HepG2 (cell line): ENCODE measurements at regions not wholly inside any gene's neighbourhood (a gene's known extent, or its start where the extent isn't known, plus 50 kb on each side); places are given as distances from the start of the nearest gene placed in this dataset.

Experiments used
- ATAC-seq: fragments of 200-7000 bp; cut with Tn5 transposase; 3 replicates; pipeline ENCODE4 v1.9.1; 2020; ENCODE audit warnings: mild to moderate bottlenecking, moderate library complexity
- BruUV-seq: library from RNA; stranded (reverse); fragments of 400-500 nt; replicated peaks from 2 replicates; lab custom pipeline; 2021; lab: Mats Ljungman, UMichigan
- CTCF ChIA-PET: fragments of 300-600 bp; formaldehyde crosslinking; extraction: SDS; loops from one replicate; lab custom pipeline; 2021; ENCODE audit warnings: low total read pairs, inconsistent platforms, low intra/inter-chr PET ratio; lab: Yijun Ruan, JAX
- POLR2A ChIA-PET: fragments of 350-600 bp; sonication (Branson Sonifier 250); formaldehyde crosslinking; loops from one replicate; lab custom pipeline; 2020; ENCODE audit warnings: antibody characterized with exemption, inconsistent platforms; lab: Yijun Ruan, JAX
- DNase-seq: peaks from one replicate; pipeline ENCODE4 v3.0.0-alpha.2; 2015; ENCODE audit warnings: low spot score
- FAIRE-seq: peaks from 3 replicates; lab custom pipeline; 2011; peaks lifted over from hg19 to GRCh38; lab: Jason Lieb, UNC
- H2AFZ ChIP-seq: one replicate; pipeline ENCODE4 v1.6.1; 2011; ENCODE audit warnings: low read length, inconsistent platforms
- H3K27ac ChIP-seq: fragments of 300-600 bp; 3 replicates; pipeline ENCODE4 v1.8.0; 2011; ENCODE audit warnings: mixed run types, mild to moderate bottlenecking, mixed read lengths, low read length, inconsistent platforms; ENCODE audit not compliant: insufficient read depth; ENCODE audit errors: extremely low read length
- H3K27me3 ChIP-seq, 2 experiments: fragments of 200-600 bp in 1 of 2; 2 replicates in 1 of 2; 3 replicates in 1 of 2; pipeline versions ENCODE4 v1.6.0 to v1.8.0; 2011; ENCODE audit warnings: low read length in 2 of 2, mild to moderate bottlenecking in 2 of 2, moderate library complexity in 2 of 2, inconsistent platforms in 1 of 2; ENCODE audit not compliant: insufficient read depth in 2 of 2, control insufficient read depth in 1 of 2
- H3K36me3 ChIP-seq, 2 experiments: fragments of 200-600 bp in 1 of 2; replicated peaks in 1 of 2; 2 replicates in 1 of 2; 3 replicates in 1 of 2; pipeline versions ENCODE4 v1.5.1 to v1.8.0; 2011; ENCODE audit warnings: low read length in 2 of 2, inconsistent platforms in 1 of 2; ENCODE audit not compliant: insufficient read depth in 2 of 2, control insufficient read depth in 1 of 2
- H3K4me1 ChIP-seq: 2 replicates; pipeline ENCODE4 v1.5.1; 2012; ENCODE audit warnings: low read length, inconsistent platforms; ENCODE audit not compliant: insufficient read depth
- H3K4me2 ChIP-seq: 2 replicates; pipeline ENCODE4 v1.6.0; 2011; ENCODE audit warnings: low read depth, low read length, inconsistent platforms
- H3K4me3 ChIP-seq, 3 experiments: fragments of 200-600 bp in 1 of 3; sonication (generic), shearing (Covaris generic) in 1 of 3; replicated peaks in 1 of 3; 2 replicates each; pipeline ENCODE4 v1.5.1; 2011 to 2016; ENCODE audit warnings: low read length in 3 of 3, inconsistent platforms in 2 of 3, low read depth in 2 of 3, mild to moderate bottlenecking in 2 of 3, control low read depth in 1 of 3, mixed read lengths in 1 of 3; ENCODE audit not compliant: insufficient read depth in 1 of 3
- H3K79me2 ChIP-seq: one replicate; pipeline ENCODE4 v1.6.1; 2011; ENCODE audit warnings: low read length, inconsistent platforms; ENCODE audit not compliant: insufficient read depth
- H3K9ac ChIP-seq: 2 replicates; pipeline ENCODE4 v1.6.0; 2011; ENCODE audit warnings: mild to moderate bottlenecking, low read depth, low read length, inconsistent platforms; ENCODE audit not compliant: insufficient read depth
- H3K9me3 ChIP-seq: 2 replicates; pipeline ENCODE4 v1.5.1; 2012; ENCODE audit warnings: mild to moderate bottlenecking, low read length
- H4K20me1 ChIP-seq: 2 replicates; pipeline ENCODE4 v1.6.0; 2011; ENCODE audit warnings: inconsistent platforms, mild to moderate bottlenecking, low read length, moderate library complexity; ENCODE audit not compliant: insufficient read depth
- AGO1 ChIP-seq: fragments of 200-400 bp; formaldehyde crosslinking; IDR thresholded peaks from 2 replicates; pipeline ENCODE4 v1.6.1; 2017; ENCODE audit warnings: mild to moderate bottlenecking, low read depth, low read length, moderate library complexity; ENCODE audit not compliant: poor library complexity, severe bottlenecking
- AGO2 ChIP-seq: fragments of 200-400 bp; formaldehyde crosslinking; optimal IDR thresholded peaks from 2 replicates; pipeline ENCODE3; 2017; ENCODE audit warnings: mild to moderate bottlenecking, low read depth, low read length, moderate library complexity
- JDP2 ChIP-seq: sonication (generic); formaldehyde crosslinking; IDR thresholded peaks from 2 replicates; pipeline ENCODE4 v1.8.1; 2022; ENCODE audit warnings: missing genetic modification reagents, borderline replicate concordance
- NCOA2 ChIP-seq: sonication (generic); formaldehyde crosslinking; IDR thresholded peaks from 2 replicates; pipeline ENCODE4 v1.8.0; 2022; ENCODE audit warnings: inconsistent platforms
- SMARCC2 ChIP-seq: fragments of 450-650 bp; IDR thresholded peaks from 2 replicates; pipeline ENCODE4 v1.6.1; 2017; ENCODE audit warnings: antibody characterized with exemption, mild to moderate bottlenecking
- SPEN ChIP-seq: sonication (generic); formaldehyde crosslinking; IDR thresholded peaks from 2 replicates; pipeline ENCODE4 v1.5.1; 2020; ENCODE audit warnings: low read depth, mild to moderate bottlenecking, missing genetic modification reagents
- ZNF317 ChIP-seq: sonication (generic); formaldehyde crosslinking; IDR thresholded peaks from 2 replicates; pipeline ENCODE4 v1.5.0; 2020; ENCODE audit warnings: mild to moderate bottlenecking, missing genetic modification reagents
- ZNF639 ChIP-seq: conservative IDR thresholded peaks from 2 replicates; pipeline ENCODE4 v1.6.1; 2018; ENCODE audit warnings: missing genetic modification reagents
- WGBS: methylation state at CpG from one replicate; pipeline ENCODE4 v1.1.6; 2017; ENCODE audit warnings: low lambda C conversion rate; 5-methylcytosine and 5-hydroxymethylcytosine counted together
- in situ Hi-C: cut with HindIII; loops from 2 replicates; pipeline ENCODE4 v1.10.0; 2017; ENCODE audit warnings: low pct_unique_long_range_greater_than_20kb; ENCODE audit not compliant: extremely low pct_ligation_motif_present
- intact Hi-C: fragments of 100-400 bp; cut with micrococcal nuclease; formaldehyde crosslinking; loops from one replicate; pipeline ENCODE4 v1.10.0; 2022; ENCODE audit not compliant: unreplicated experiment

- TF ChIP-seq ZNF317 (CRISPR knock-in tag) (no peak), ZNF639 (CRISPR knock-in tag) (no peak), AGO2 (no peak), NCOA2 (CRISPR knock-in tag) (no peak)
Measured at GRCh38 chr3:110459021-110459420, 612.6 kb upstream of the NECTIN3 start (continued).

GRCh38 chr3:110470310-110470709 is 601.3 kb upstream of the NECTIN3 start:
- H2AFZ ChIP-seq = no peak overlapping the region
- TF ChIP-seq AGO1 = no peak
- TF ChIP-seq JDP2 = no peak
- TF ChIP-seq SPEN (CRISPR knock-in tag) = no peak
- TF ChIP-seq, all 625 proteins: peak for 0
- 44% methylated on average over 3 of the region's 3 CpGs for WGBS
- Histone ChIP-seq H3K27me3 (no peaks in the 10 kb centered on the region), H3K36me3 (no peaks in the 10 kb centered on the region), H3K9me3 (no peaks in the 10 kb centered on the region), H3K4me1 (no peaks in the 10 kb centered on the region), H3K9ac (no peak overlapping the region), H3K4me3 (no peak overlapping the region), H4K20me1 (no peaks in the 10 kb centered on the region), H3K4me2 (no peak overlapping the region), H3K27ac (no peak overlapping the region), H3K79me2 (no peaks in the 10 kb centered on the region)
- intact Hi-C loops (no loop called here), in situ Hi-C loops (no loop called here)
- ChIA-PET POLR2A (no interaction called here), CTCF (no interaction called here)
- ATAC-seq (no peak), FAIRE-seq (no peak), DNase-seq (no peak)
- BruUV-seq = no TSS peak

GRCh38 chr3:110473405-110473804 is 598.2 kb upstream of the NECTIN3 start:
- DNase-seq (no peak), ATAC-seq (no peak), FAIRE-seq (no peak)
- intact Hi-C loops = no loop called here
- no peaks in the 10 kb centered on the region for H3K27me3 ChIP-seq
- H3K36me3 ChIP-seq = no peaks in the 10 kb centered on the region
- no peak overlapping the region for H3K4me2 ChIP-seq
- ChIA-PET CTCF (no interaction called here), POLR2A (no interaction called here)
- in situ Hi-C loops = no loop called here
- no peaks in the 10 kb centered on the region for H3K79me2 ChIP-seq
- H3K4me3 ChIP-seq = no peak overlapping the region
- no peak overlapping the region for H2AFZ ChIP-seq
- H3K9ac ChIP-seq = no peak overlapping the region
- no TSS peak for BruUV-seq
- H3K4me1 ChIP-seq = no peaks in the 10 kb centered on the region
- TF ChIP-seq SMARCC2 = no peak
- TF ChIP-seq, all 625 proteins: peak for 0
- 33% methylated on average over 4 of the region's 4 CpGs for WGBS
- H3K27ac ChIP-seq = no peak overlapping the region
- no peaks in the 10 kb centered on the region for H3K9me3 ChIP-seq
- H4K20me1 ChIP-seq = no peaks in the 10 kb centered on the region
